Aorta (tissue), 5 donors: ENCODE measurements at regions not wholly inside any gene's neighbourhood (a gene's known extent, or its start where the extent isn't known, plus 50 kb on each side); places are given as distances from the start of the nearest gene placed in this dataset.

Experiments used
- ATAC-seq: fragments of 200-7000 bp; cut with Tn5 transposase; one replicate; pipeline ENCODE4 v1.9.1; 2022; ENCODE audit warnings: moderate library complexity; ENCODE audit not compliant: low FRiP score
- DNase-seq, 2 donors: peaks; one replicate each; pipeline ENCODE4 v3.0.0-alpha.2; 2020
- H3K27ac ChIP-seq, 2 donors: one replicate each; pipeline ENCODE4 v1.5.1; 2013; ENCODE audit warnings: low read length in 2 of 2, mild to moderate bottlenecking in 2 of 2, moderate library complexity in 2 of 2, control low read depth in 1 of 2, inconsistent platforms in 1 of 2, low read depth in 1 of 2
- H3K27me3 ChIP-seq, 2 donors: one replicate each; pipeline ENCODE4 v1.6.1; 2013; ENCODE audit warnings: control low read depth in 1 of 2, low read length in 1 of 2, mild to moderate bottlenecking in 1 of 2, moderate library complexity in 1 of 2; ENCODE audit not compliant: insufficient read depth in 2 of 2, control insufficient read depth in 1 of 2
- H3K36me3 ChIP-seq, 2 donors: one replicate each; pipeline ENCODE4 v1.6.1; 2013; ENCODE audit warnings: control low read depth in 1 of 2, low read length in 1 of 2, mild to moderate bottlenecking in 1 of 2; ENCODE audit not compliant: insufficient read depth in 2 of 2, control insufficient read depth in 1 of 2
- H3K4me1 ChIP-seq, 2 donors: one replicate each; pipeline ENCODE4 v1.6.1; 2013; ENCODE audit warnings: low read length in 2 of 2, control low read depth in 1 of 2, mild to moderate bottlenecking in 1 of 2, moderate library complexity in 1 of 2; ENCODE audit not compliant: insufficient read depth in 2 of 2, control insufficient read depth in 1 of 2
- H3K4me3 ChIP-seq, 2 donors: one replicate each; pipeline ENCODE4 v1.5.1; 2013; ENCODE audit warnings: low read length in 2 of 2, control low read depth in 1 of 2, mild to moderate bottlenecking in 1 of 2
- H3K9me3 ChIP-seq: one replicate; pipeline ENCODE4 v1.6.1; 2013; ENCODE audit warnings: mild to moderate bottlenecking, low read length; ENCODE audit not compliant: control insufficient read depth
- WGBS, 2 donors: extraction: QIAGEN DNeasy Blood & Tissue Kit; methylation state at CpG; one replicate each; pipeline ENCODE4 v1.1.7; 2013; 5-methylcytosine and 5-hydroxymethylcytosine counted together
- intact Hi-C, 2 donors: fragments of 100-400 bp; cut with DNase I; formaldehyde crosslinking; loops; one replicate each; pipeline versions ENCODE4 v1.14.2 to v1.15.0; 2022
- donor health status: healthy with polysubstance abuse.
- donor health status: Bipolar disorder and iron deficiency.
- donor health status: DM: no; HTN: no; CAD: no.
- donor health status: DM: no; HTN: no; CAD: no.
- donor health status: DM: yes; HTN: yes; CAD: no.

DNA sequence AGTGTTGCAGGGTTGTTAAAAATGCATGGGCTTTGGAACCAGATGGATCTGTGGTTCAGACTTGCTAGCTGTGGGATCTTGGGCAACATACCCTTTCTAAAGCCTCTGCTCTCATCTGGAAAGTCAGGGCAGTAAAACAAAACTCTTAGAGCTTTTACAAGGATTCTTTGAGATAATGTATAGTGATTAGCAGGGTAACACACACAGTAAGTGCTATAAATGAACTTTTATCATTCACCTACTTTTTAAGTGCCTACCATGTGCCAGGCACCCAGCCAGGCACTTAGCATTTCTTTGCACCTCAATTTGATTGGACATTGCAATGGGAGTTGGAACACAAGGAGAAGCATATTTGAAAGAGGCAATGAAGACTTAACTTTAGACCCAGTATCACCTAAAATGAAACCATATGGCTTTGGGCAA, 208.6 kb upstream of the PAPPA start:
- Histone ChIP-seq H3K4me1 (peaks cover 3 to 6% of the 10 kb centered on the region in 2 donors), H3K9me3 (no peaks in the 10 kb centered on the region), H3K36me3 (no peaks in the 10 kb centered on the region), H3K27ac (peak overlapping the region; percentile 57 to 84), H3K27me3 (no peaks in the 10 kb centered on the region), H3K4me3 (no peak overlapping the region)
- ATAC-seq (no peak), DNase-seq (no peak)
- intact Hi-C loops, result no loop called here

DNA sequence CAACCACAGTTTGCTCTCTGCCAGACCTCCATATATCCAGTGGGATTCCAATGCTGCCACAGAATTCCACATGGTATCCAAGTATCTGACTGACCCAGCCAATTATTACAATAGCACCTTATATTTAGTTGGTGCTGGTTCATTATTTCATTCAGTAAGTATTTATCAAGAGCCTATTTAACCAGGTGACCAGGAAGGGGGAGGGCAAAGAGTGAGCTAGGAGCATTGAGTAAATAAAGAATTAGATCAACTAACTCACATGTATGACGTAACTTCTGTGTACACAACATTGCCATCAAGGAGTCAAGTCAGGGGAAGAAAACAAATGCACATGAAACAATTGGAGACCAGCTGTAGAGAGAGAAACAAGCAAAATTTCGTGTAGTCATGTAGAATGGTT, 207.1 kb upstream of the PAPPA start:
- no peaks in the 10 kb centered on the region for H3K9me3 ChIP-seq
- no peaks in the 10 kb centered on the region for H3K36me3 ChIP-seq
- no peak for ATAC-seq
- no peak overlapping the region for H3K27ac ChIP-seq
- H3K27me3 ChIP-seq, result no peaks in the 10 kb centered on the region
- intact Hi-C loops, result no loop called here
- H3K4me1 ChIP-seq, result peaks cover 2 to 6% of the 10 kb centered on the region in 2 donors
- no peak overlapping the region for H3K4me3 ChIP-seq
- WGBS, 2 donors, result 90 to 95% methylated on average over 2 of the region's 2 CpGs
- DNase-seq, result no peak

DNA sequence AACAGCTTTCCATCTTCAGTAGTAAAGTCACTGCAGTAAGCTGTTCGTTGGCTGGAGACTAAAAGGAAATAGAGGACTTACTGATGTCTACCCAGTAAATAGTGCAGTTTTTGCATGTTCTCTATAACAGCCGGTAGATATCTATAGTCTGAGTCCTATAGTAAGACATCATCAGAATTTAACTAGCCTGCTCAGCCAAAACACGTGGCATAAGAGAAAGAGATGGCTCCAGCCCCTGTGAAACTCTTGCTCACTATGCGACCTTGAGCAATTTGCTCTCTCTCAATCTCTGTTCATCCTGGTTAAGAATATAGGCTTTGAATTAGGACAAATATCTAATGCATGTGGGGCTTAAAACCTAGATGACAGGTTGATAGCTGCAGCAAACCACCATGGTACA, 201.6 kb upstream of the PAPPA start:
- Histone ChIP-seq H3K4me3 (no peak overlapping the region), H3K4me1 (no peaks in the 10 kb centered on the region), H3K36me3 (no peaks in the 10 kb centered on the region), H3K27ac (no peak overlapping the region), H3K9me3 (no peaks in the 10 kb centered on the region), H3K27me3 (no peaks in the 10 kb centered on the region)
- DNase-seq (no peak), ATAC-seq (no peak)
- intact Hi-C loops, result no loop called here
- 88 to 91% methylated on average over 4 of the region's 4 CpGs for WGBS, 2 donors

DNA sequence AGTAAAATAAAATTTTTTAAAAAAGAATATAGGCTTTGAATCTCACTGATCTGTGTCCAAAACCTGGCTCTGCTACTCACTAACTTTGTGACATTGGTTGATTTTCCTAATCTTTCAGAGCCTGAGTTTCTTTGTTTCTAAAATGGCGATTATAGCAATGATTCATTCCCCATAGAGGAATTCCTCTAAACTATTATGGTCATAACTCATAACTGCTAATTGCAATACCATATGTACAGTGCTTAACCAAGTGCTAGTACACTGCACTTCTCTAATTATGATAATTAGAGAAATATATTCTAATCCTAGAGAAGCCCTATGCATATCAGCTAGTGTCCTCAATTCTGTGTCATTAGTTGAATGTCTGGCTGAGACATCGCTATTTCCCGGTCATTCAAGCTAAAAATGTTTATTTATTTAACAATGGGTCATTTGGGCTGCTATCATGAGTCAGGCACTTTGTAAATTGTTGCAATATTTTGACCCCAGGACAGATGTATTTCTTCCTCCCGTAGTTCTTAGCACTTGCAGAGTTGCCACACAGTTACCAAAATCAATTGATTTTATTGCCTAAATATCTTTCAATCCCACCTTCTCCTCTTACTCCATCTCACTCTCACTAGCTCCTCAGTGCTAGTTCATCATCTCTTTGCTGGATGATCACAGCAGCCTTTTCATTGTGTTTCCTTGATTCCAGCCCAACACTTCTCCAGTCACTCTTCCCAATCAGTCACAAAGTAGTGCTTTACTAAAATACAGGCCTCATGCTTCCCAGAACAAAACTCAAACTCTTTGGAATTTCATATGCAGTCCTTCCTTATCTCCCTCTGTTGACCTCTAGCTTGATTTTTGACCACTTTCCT, 200.9 kb upstream of the PAPPA start:
- 63 to 68% methylated on average over 4 of the region's 4 CpGs for WGBS, 2 donors
- Histone ChIP-seq H3K27ac (no peak overlapping the region), H3K4me1 (no peaks in the 10 kb centered on the region), H3K9me3 (no peaks in the 10 kb centered on the region), H3K36me3 (no peaks in the 10 kb centered on the region), H3K27me3 (no peaks in the 10 kb centered on the region), H3K4me3 (no peak overlapping the region)
- intact Hi-C loops, result no loop called here
- ATAC-seq (no peak), DNase-seq (no peak)

DNA sequence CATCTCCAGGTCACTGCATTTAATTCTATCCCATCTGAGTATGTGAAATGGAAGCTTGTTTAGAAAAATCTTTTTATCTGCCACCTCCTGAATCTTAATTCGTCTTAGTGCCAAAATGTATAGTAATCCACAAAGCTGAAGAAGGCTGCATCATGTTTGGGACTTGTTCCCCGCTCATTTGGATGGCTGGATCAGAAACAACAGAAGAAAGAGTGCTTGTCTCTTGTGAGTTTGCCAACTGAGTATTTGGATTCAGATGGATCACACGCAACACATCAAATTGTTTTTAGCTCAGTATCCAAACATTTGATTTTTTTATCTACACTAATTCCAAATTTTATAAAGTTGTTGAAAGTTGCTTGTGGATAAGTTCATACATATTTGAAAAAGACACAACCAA, 197.2 kb upstream of the PAPPA start:
- Histone ChIP-seq H3K4me1 (no peaks in the 10 kb centered on the region), H3K4me3 (no peak overlapping the region), H3K9me3 (no peaks in the 10 kb centered on the region), H3K27ac (no peak overlapping the region), H3K36me3 (no peaks in the 10 kb centered on the region), H3K27me3 (no peaks in the 10 kb centered on the region)
- ATAC-seq, result no peak
- DNase-seq, result no peak
- WGBS, 2 donors, result 81 to 85% methylated on average over 3 of the region's 3 CpGs
- intact Hi-C loops, result no loop called here

DNA sequence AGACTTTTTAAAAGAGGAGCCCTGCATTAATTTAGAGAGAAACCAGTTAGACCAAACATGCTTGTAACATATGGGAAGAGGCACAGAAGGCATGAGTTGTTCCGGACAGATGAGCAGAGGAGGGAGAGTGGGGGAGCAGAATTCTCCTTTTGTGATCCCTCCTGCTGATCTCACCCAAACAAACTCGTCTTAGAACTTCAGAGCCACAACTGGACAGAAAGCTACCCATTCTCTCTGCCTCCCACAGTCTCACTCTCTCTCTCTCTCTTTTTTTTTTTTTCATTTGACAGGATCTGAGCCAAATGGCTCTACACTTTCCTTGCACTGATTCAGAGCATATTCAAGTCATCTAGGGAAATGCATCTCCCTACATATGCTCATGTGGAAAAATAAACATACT, 196.0 kb upstream of the PAPPA start:
- 71 to 78% methylated on average over 2 of the region's 2 CpGs for WGBS, 2 donors
- Histone ChIP-seq H3K4me3 (no peak overlapping the region), H3K27ac (no peak overlapping the region), H3K27me3 (no peaks in the 10 kb centered on the region), H3K36me3 (no peaks in the 10 kb centered on the region), H3K4me1 (no peaks in the 10 kb centered on the region), H3K9me3 (no peaks in the 10 kb centered on the region)
- ATAC-seq, result no peak
- no peak for DNase-seq
- intact Hi-C loops, result no loop called here

DNA sequence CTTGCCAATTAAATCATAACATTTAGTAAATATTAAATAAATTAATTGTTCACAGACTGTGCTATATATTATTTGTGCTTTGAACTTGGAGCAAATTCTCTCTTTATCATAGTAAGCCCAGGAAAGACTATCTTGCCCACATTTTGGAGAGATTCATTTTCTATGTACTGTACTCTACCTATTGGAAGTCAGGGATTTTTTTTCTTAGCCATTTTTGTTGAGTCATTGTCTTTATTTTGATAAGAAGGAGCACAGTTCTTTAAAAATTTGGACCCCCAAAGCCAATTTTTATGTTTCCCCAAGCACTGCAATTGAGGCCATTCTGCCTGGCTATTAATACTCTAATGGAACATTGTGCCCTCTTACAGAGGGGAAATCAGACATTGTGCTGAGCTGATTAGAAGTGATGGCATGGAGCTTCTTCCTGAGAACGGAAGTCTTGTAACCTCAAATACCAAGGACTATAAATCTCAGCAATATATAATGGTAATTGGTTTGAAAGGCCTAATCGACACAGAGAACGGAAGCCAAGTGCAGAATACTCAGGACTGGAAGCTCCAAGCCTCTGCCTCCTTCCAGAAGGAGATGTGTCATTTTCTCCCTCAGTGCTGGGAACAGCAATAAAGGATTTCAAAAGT, 188.8 kb upstream of the PAPPA start:
- no peaks in the 10 kb centered on the region for H3K27me3 ChIP-seq
- no peak for ATAC-seq

DNA sequence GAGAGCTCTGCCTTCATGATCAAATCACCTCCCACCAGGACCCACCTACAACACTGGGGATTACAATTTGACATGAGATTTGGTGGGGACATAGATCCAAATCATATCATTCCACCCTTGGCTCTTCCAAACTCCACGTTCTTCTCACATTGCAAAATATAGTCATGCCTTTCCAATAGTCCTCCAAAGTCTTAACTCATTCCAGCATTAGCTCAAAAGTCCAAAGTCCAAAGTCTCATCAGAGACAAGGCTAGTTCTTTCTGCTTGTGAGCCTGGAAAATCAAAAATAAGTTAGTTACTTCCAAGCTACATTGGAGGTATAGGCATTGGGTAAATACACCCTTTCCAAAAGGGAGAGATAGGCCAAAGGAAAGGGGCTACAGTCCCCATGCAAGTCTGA, 186.9 kb upstream of the PAPPA start:
- Histone ChIP-seq H3K4me1 (no peaks in the 10 kb centered on the region), H3K27ac (no peak overlapping the region), H3K4me3 (no peak overlapping the region), H3K36me3 (no peaks in the 10 kb centered on the region), H3K9me3 (peaks cover 2% of the 10 kb centered on the region), H3K27me3 (no peaks in the 10 kb centered on the region)
- intact Hi-C loops, result no loop called here
- 84 to 89% methylated on average over 1 of the region's 1 CpG for WGBS, 2 donors
- DNase-seq (no peak), ATAC-seq (no peak)

More for the DNA sequence above, 188.8 kb upstream of the PAPPA start:
- WGBS, 2 donors, result 88 to 94% methylated on average over 3 of the region's 3 CpGs
- no peak for DNase-seq
- Histone ChIP-seq H3K4me3 (no peak overlapping the region), H3K36me3 (no peaks in the 10 kb centered on the region), H3K9me3 (peaks cover 2% of the 10 kb centered on the region), H3K4me1 (no peaks in the 10 kb centered on the region), H3K27ac (no peak overlapping the region)
- intact Hi-C loops, result no loop called here

DNA sequence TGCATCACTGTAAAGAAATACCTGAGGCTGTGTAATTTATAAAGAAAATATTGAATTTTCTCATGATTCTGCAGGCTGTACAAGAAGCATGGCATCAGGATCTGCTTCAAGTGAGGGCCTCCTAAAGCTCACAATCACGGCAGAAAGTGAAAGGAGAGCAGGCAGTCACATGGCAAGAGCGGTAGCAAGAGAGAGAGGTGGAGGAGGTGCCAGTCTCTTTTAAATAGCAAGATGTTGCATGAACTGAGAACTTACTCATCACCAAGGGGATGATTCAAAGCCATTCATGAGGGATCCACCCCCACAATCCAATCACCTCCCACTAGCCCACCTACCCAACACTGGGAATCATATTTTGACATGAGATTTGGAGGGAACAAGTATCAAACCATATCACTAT, 184.5 kb upstream of the PAPPA start:
- peaks cover 0 to 5% of the 10 kb centered on the region in 2 donors for H3K4me1 ChIP-seq
- no peak overlapping the region for H3K4me3 ChIP-seq
- 86 to 88% methylated on average over 2 of the region's 2 CpGs for WGBS, 2 donors
- no peaks in the 10 kb centered on the region for H3K36me3 ChIP-seq
- no peak for DNase-seq
- no peaks in the 10 kb centered on the region for H3K27me3 ChIP-seq
- H3K27ac ChIP-seq, result no peak overlapping the region
- ATAC-seq, result no peak
- intact Hi-C loops, result no loop called here
- H3K9me3 ChIP-seq, result peaks cover 2% of the 10 kb centered on the region
